DOHH2 (cell line): ENCODE measurements at regions not wholly inside any gene's neighbourhood (a gene's known extent, or its start where the extent isn't known, plus 50 kb on each side); places are given as distances from the start of the nearest gene placed in this dataset.
"Not testable (repeated sequence)": the region's sequence is repeated elsewhere in the genome, so short reads cannot be mapped to it uniquely, and the experiment has no call there.

Source experiments
- H3F3A ChIP-seq: fragments of 200-600 bp; sonication (generic), shearing (Covaris generic); 2 replicates; pipeline ENCODE4 v1.6.0; 2016; ENCODE audit warnings: antibody characterized with exemption, mild to moderate bottlenecking; ENCODE audit not compliant: control insufficient read depth, insufficient read depth
- H3K27ac ChIP-seq: fragments of 200-600 bp; sonication (generic); 2 replicates; pipeline ENCODE4 v1.5.1; 2014; ENCODE audit warnings: low read depth, mild to moderate bottlenecking, low read length, moderate library complexity
- H3K27me3 ChIP-seq: fragments of 200-600 bp; sonication (generic); 2 replicates; pipeline ENCODE4 v1.6.1; 2014; ENCODE audit warnings: mild to moderate bottlenecking, low read length, mixed read lengths; ENCODE audit not compliant: control insufficient read depth
- H3K36me3 ChIP-seq: fragments of 200-600 bp; sonication (generic); 2 replicates; pipeline ENCODE4 v1.6.1; 2014; ENCODE audit warnings: mild to moderate bottlenecking, low read length, moderate library complexity, mixed read lengths; ENCODE audit not compliant: control insufficient read depth
- H3K4me1 ChIP-seq: fragments of 200-600 bp; sonication (generic); 2 replicates; pipeline ENCODE4 v1.6.1; 2014; ENCODE audit warnings: mild to moderate bottlenecking, low read length, mixed read lengths; ENCODE audit not compliant: control insufficient read depth
- H3K4me2 ChIP-seq: fragments of 200-600 bp; sonication (generic); 2 replicates; pipeline ENCODE4 v1.6.0; 2014; ENCODE audit warnings: mild to moderate bottlenecking, low read length, moderate library complexity
- H3K4me3 ChIP-seq: fragments of 200-600 bp; sonication (generic); 2 replicates; pipeline ENCODE4 v1.5.1; 2014; ENCODE audit warnings: mild to moderate bottlenecking, low read length, mixed read lengths
- H3K79me2 ChIP-seq: fragments of 200-600 bp; sonication (generic); 2 replicates; pipeline ENCODE4 v1.6.1; 2014; ENCODE audit warnings: mild to moderate bottlenecking, low read length, mixed read lengths; ENCODE audit not compliant: control insufficient read depth
- H3K9me2 ChIP-seq: fragments of 200-600 bp; sonication (generic); replicated peaks from 2 replicates; pipeline ENCODE4 v1.6.1; 2014; ENCODE audit warnings: mild to moderate bottlenecking, low read length, mixed read lengths; ENCODE audit not compliant: control insufficient read depth
- H3K9me3 ChIP-seq: fragments of 200-600 bp; sonication (generic); 2 replicates; pipeline ENCODE4 v1.6.1; 2014; ENCODE audit warnings: antibody characterized with exemption, low read length, mixed read lengths; ENCODE audit not compliant: control insufficient read depth, insufficient read depth
- H4K20me1 ChIP-seq: fragments of 200-600 bp; sonication (generic); 2 replicates; pipeline ENCODE4 v1.6.0; 2014; ENCODE audit warnings: low read depth, mild to moderate bottlenecking, antibody characterized with exemption, low read length, moderate library complexity; ENCODE audit not compliant: control insufficient read depth, insufficient read depth
- CTCF ChIP-seq: fragments of 200-600 bp; sonication (generic); IDR thresholded peaks from one replicate; pipeline ENCODE4 v1.5.1; 2014; ENCODE audit warnings: antibody characterized with exemption, mild to moderate bottlenecking, low read depth, low read length; ENCODE audit not compliant: poor library complexity, severe bottlenecking

GRCh38 chr7:6950231-6950630 lies 124.2 kb upstream of the CCZ1B start:
- not testable (repeated sequence) for H3K79me2 ChIP-seq, H3F3A ChIP-seq, H4K20me1 ChIP-seq, H3K4me1 ChIP-seq, H3K27me3 ChIP-seq, H3K9me3 ChIP-seq, H3K9me2 ChIP-seq, H3K4me2 ChIP-seq, H3K4me3 ChIP-seq, H3K36me3 ChIP-seq, H3K27ac ChIP-seq

GRCh38 chr7:6951553-6951952 lies 125.5 kb upstream of the CCZ1B start:
- H3K36me3 ChIP-seq, H3K9me3 ChIP-seq, H3K79me2 ChIP-seq, H3K27me3 ChIP-seq, H4K20me1 ChIP-seq, H3K4me2 ChIP-seq, H3K9me2 ChIP-seq, H3K27ac ChIP-seq, H3F3A ChIP-seq, H3K4me3 ChIP-seq, H3K4me1 ChIP-seq: not testable (repeated sequence)

GRCh38 chr7:6953138-6953797 lies 127.2 kb upstream of the CCZ1B start:
- not testable (repeated sequence) for H3K36me3 ChIP-seq, H3K9me2 ChIP-seq, H4K20me1 ChIP-seq, H3F3A ChIP-seq, H3K27ac ChIP-seq, H3K79me2 ChIP-seq, H3K27me3 ChIP-seq, H3K9me3 ChIP-seq, H3K4me1 ChIP-seq, H3K4me3 ChIP-seq, H3K4me2 ChIP-seq
- TF ChIP-seq CTCF, result peak; percentile 43

DNA sequence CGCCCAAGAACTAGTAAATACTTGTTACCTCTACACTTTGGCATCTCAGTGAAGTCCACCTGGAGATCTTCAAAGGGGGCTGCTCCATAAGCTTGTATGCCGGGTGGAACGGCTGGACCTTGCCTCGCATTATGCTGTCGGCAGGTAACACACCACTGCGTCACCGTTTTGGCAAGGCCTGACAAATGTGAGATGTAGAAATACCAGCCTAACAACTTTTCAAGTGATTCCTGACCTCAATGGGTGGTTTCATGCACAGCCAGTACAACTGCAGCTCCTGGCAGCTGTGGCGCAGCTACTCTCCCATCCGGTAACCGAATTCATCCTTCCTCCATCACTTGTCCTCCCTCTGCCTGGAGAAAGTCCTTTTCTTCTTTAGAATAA lies 127.7 kb upstream of the CCZ1B start:
- not testable (repeated sequence) for H3K9me2 ChIP-seq, H3K4me1 ChIP-seq, H3F3A ChIP-seq, H3K4me3 ChIP-seq, H3K9me3 ChIP-seq, H3K27ac ChIP-seq, H4K20me1 ChIP-seq, H3K4me2 ChIP-seq, H3K27me3 ChIP-seq, H3K79me2 ChIP-seq, H3K36me3 ChIP-seq

GRCh38 chr7:6955385-6955784 lies 129.3 kb upstream of the CCZ1B start:
- not testable (repeated sequence) for H3K27me3 ChIP-seq, H3K9me3 ChIP-seq, H3K4me2 ChIP-seq

DNA sequence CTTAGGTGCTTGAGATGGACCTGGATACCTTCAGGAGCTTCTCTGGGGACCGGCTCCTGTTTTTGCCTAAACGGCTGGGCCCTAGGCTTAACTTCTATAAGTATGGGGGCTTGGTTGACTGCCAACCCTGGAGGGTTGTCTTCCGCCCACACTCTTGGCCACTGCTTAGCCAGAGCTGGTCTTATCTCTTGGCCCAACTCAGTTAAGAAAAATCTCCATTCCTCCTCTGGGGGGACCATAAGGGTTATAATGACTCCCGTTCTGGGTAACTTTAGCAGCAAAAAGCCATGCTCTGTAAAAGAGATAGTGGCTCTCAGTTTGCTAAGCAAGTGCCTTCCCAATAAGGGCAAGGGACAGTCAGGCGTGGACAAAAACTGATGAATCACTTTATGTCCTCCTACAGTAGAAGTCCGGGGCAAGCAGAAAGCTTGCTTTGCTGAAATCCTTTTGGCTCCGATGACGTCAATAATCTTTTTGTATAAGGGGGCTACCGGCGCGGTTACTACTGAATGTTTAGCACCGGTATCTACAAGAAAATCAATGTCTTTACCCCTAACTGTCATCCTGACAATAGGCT lies 130.0 kb upstream of the CCZ1B start:
- H3K4me3 ChIP-seq, H3K79me2 ChIP-seq, H3K4me2 ChIP-seq, H3K4me1 ChIP-seq, H3K27me3 ChIP-seq, H3K9me3 ChIP-seq, H3K9me2 ChIP-seq, H4K20me1 ChIP-seq, H3F3A ChIP-seq, H3K36me3 ChIP-seq, H3K27ac ChIP-seq: not testable (repeated sequence)

More at GRCh38 chr7:6955385-6955784, 129.3 kb upstream of the CCZ1B start:
- not testable (repeated sequence) for H3K27ac ChIP-seq, H3K4me1 ChIP-seq, H3K36me3 ChIP-seq, H3K9me2 ChIP-seq, H3K79me2 ChIP-seq, H3K4me3 ChIP-seq, H3F3A ChIP-seq, H4K20me1 ChIP-seq

DNA sequence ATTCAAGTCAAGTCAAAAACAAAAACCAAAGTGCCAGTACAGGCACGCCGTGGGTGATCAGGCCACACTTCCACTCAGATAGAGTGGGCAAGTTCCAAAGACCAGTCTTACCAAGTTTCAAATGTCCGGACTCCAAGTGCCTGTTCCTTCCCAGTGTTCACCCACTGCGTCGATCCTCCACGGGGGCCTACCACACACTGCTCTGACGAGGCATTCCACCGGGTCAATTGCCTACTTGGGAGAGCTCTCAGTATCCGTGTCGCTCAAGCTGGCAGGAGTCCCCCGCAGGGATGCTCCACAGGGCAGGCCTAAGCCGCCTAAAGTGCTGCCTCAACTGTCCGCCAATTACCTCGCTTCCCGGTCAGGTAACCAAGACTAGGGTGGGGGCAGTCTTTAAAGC lies 132.3 kb upstream of the CCZ1B start:
- not testable (repeated sequence) for H3K4me3 ChIP-seq, H3K4me2 ChIP-seq, H3F3A ChIP-seq, H3K9me2 ChIP-seq, H3K36me3 ChIP-seq, H4K20me1 ChIP-seq, H3K9me3 ChIP-seq, H3K27ac ChIP-seq, H3K27me3 ChIP-seq, H3K79me2 ChIP-seq, H3K4me1 ChIP-seq

GRCh38 chr7:6959942-6960341 lies 133.9 kb upstream of the CCZ1B start:
- H4K20me1 ChIP-seq, H3K9me2 ChIP-seq, H3K27ac ChIP-seq, H3K4me2 ChIP-seq, H3K36me3 ChIP-seq, H3K4me1 ChIP-seq, H3K79me2 ChIP-seq, H3K9me3 ChIP-seq, H3F3A ChIP-seq, H3K27me3 ChIP-seq, H3K4me3 ChIP-seq: not testable (repeated sequence)
